ENCODE measurements at regions not wholly inside any gene's neighbourhood (a gene's known extent, or its start where the extent isn't known, plus 50 kb on each side); places are given as distances from the start of the nearest gene placed in this dataset.

DNA sequence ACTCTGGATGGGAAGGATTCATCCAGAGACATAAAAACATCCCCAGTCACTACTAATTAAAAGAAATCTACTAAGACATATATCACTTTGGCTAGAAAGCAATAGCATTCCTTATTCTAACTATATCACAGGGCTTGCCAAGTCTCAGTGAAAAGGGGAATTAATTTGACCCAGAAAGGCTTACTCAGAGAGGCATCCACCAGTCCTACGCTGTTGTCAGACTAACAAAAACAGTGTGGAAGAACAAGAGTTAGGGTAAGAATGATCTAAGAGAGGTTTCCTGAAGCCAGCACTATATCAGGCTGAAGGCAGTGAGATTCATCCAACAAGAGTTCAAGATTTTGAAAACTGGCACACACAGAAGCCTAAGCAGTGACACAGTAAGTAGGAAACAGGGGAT lies 126.1 kb downstream of the GDAP2 start:
- DNase-seq (ENCODE audit: low read depth): no peak

DNA sequence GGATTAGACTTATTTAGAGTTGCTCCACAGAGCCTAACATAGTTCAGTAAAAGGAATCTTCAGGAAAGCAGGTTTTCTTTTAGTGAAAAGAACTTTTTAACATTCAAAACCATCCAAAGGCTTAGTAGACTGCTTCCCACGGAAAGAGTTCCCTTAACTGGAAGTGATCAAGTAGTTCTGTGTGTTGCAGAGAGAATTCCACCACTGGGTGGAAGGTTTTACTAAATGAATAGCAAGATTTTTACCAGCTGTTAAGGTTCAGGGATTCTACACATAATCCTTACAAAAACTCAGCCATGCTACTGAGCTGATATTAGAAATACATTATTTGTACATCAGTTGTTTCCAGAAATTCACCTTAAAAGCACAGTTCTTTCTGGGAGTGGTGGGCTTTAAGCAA lies 119.7 kb downstream of the GDAP2 start:
- DNase-seq (ENCODE audit: low read depth): no peak

DNA sequence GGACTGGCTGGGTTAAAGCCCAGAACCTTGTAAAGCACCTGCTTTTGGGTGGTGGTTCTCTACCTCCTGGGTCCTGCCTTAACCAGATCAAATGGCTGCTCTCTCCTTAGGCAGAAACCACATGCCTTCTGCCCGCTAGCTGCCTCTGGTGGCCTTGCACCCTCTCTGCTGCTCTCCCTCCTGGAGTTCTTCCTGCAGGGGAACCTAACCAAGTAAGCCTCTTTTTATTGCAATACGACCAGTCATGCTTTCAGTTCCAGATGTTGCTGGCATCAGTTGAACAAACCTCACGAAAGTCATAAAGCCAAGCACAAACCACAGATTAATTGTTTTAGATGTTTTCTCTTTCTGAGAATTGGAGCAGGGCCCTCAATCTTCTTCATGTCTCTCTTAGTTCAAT lies 118.9 kb downstream of the GDAP2 start:
- DNase-seq (ENCODE audit: low read depth): no peak

DNA sequence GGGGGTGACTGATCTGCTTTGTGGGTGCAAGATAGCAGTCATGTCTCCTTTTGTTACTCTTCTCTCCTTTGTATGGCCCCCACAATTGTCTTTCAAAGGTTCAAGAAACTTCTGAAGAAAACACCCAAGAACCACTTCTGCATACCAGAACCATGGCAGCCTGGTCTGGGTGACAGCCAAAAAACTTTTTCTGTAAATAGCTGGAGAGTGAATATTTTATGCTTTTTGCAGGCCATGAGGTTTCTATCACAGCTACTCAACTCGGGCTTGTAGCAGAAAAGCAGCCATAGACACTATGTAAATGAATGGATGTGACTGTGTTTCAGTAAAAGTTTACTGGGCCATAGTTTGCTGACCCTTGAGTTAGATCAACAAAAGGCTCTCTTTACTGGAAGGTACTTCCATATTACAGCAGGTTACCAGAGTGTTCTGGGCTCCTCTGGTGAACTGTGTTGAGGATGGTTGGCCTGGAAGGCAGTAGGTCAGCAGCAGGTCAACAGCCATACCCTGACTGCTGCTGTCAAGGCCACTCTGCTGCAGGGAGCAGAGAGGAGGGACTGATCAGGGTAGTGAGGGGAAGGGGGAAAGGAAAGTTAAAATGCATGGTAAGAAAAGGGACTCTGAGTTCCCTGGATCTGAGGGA lies 116.4 kb downstream of the GDAP2 start:
- DNase-seq (ENCODE audit: low read depth): no peak

All from activated T-helper 9 cell treated with anti-CD3 and anti-CD28 coated beads, Interleukin-2, amount 50 U/mL, for 16 hours (primary cell).